Adrenal gland (tissue), 5 donors: ENCODE measurements at regions not wholly inside any gene's neighbourhood (a gene's known extent, or its start where the extent isn't known, plus 50 kb on each side); places are given as distances from the start of the nearest gene placed in this dataset.

ENCODE experiments used
- CTCF ChIP-seq, 6 experiments: fragments of 450-650 bp in 4 of 6; fragments of 200-600 bp in 2 of 6; sonication (generic) in 1 of 6; IDR thresholded peaks; 1 replicate in 5 of 6; 2 replicates in 1 of 6; pipeline versions ENCODE4 v1.5.1 to v1.8.0; 2016 to 2021; ENCODE audit warnings: antibody characterized with exemption in 6 of 6, mild to moderate bottlenecking in 2 of 6, moderate library complexity in 1 of 6
- POLR2A ChIP-seq, 2 donors: fragments of 450-650 bp; IDR thresholded peaks; one replicate each; pipeline ENCODE4 v1.6.1; 2017; ENCODE audit warnings: antibody characterized with exemption in 2 of 2, mild to moderate bottlenecking in 2 of 2, moderate library complexity in 1 of 2
- donor health status: DM: no; HTN: no; CAD: no.

GRCh38 chr3:18223974-18224373, 201.2 kb downstream of the SATB1 start:
- TF ChIP-seq POLR2A (IDR thresholded peaks at IDR 0.05) = no peak
- no peak for TF ChIP-seq CTCF (IDR thresholded peaks at IDR 0.05)
